ENCODE measurements at regions not wholly inside any gene's neighbourhood (a gene's known extent, or its start where the extent isn't known, plus 50 kb on each side); places are given as distances from the start of the nearest gene placed in this dataset.
A peak's percentile ranks its signal among the peaks of the same experiment; 100 is the strongest.

- no peak for DNase-seq (ENCODE audit: low read depth, low spot score)
Measured at GRCh38 chr13:97786510-97786909, 167.0 kb upstream of the IPO5 start.

- DNase-seq (ENCODE audit: low read depth, low spot score): no peak
Measured at GRCh38 chr13:97797553-97797952, 155.9 kb upstream of the IPO5 start.

GRCh38 chr13:97798171-97798821, 155.2 kb upstream of the IPO5 start:
- DNase-seq (ENCODE audit: low read depth, low spot score): no peak

DNA sequence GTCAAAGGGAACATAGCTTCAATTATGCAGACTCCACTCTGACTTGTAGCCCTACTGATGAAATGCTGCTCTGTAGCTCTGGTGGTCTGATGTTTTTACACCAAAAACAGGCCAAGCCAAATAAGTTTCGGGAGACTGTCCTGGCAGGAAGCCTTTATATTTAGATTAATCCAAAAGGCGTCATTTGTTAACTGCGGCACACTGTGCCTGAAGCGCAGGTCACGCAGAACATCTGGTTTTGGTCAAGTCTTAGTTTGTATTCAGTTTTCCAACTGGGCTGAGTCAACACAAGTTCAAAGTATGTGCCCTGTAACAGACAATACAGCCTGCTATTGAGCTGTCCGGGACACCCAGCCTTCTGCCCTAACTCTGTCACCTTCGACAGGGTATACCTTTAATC, 154.6 kb upstream of the IPO5 start:
- DNase-seq (ENCODE audit: low read depth, low spot score): no peak

GRCh38 chr13:97802213-97802612, 151.3 kb upstream of the IPO5 start:
- DNase-seq (ENCODE audit: low read depth, low spot score): no peak

GRCh38 chr13:97809576-97809975, 143.9 kb upstream of the IPO5 start:
- DNase-seq (ENCODE audit: low read depth, low spot score): no peak

GRCh38 chr13:97810152-97810551, 143.3 kb upstream of the IPO5 start:
- no peak for DNase-seq (ENCODE audit: low read depth, low spot score)

- DNase-seq (ENCODE audit: low read depth, low spot score): no peak
Measured at GRCh38 chr13:97822377-97822776, 131.1 kb upstream of the IPO5 start.

- DNase-seq (ENCODE audit: low read depth, low spot score): no peak
Measured at GRCh38 chr13:97826421-97827012, 127.0 kb upstream of the IPO5 start.

DNA sequence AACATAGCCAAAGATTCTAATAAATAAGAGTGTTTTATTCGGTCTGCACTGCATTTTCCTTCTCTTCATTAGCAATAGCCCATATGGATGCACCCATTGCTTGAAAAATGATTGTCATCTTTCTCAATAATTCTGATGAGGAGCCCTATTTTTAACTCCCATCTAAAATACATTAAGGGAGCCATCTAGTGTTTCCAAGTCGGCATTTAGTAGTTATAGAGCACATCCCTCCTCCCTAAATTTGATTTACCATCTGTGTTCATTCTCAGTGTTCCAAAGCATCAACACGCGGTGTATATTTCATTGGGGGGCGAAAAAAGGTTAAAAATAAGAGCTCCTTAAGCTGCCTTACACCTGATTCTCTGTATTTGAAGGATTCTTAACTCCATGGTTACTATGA, 119.2 kb upstream of the IPO5 start:
- no peak for DNase-seq (ENCODE audit: low read depth, low spot score)

DNA sequence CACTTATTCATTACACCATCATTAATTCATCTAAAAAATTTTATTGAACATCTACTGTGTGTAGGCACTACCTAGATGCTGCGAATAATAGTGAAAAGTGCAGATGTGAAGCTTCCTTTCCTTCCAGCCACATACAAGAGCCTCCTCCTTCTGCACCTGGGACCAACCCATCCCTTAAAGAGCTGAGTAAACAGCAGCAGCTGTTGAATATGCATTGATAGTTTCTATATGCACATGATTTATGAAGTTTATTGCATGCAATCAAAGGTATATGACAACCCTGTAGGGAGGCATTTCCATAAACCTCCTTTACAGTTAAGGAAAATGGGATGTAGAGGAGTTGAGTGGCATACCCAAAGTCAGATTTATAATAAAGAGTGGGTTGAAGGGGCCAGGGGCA, 110.3 kb upstream of the IPO5 start:
- DNase-seq (ENCODE audit: low read depth, low spot score): no peak

- DNase-seq (ENCODE audit: low read depth, low spot score): no peak
Measured at GRCh38 chr13:97844151-97844550, 109.3 kb upstream of the IPO5 start.

DNA sequence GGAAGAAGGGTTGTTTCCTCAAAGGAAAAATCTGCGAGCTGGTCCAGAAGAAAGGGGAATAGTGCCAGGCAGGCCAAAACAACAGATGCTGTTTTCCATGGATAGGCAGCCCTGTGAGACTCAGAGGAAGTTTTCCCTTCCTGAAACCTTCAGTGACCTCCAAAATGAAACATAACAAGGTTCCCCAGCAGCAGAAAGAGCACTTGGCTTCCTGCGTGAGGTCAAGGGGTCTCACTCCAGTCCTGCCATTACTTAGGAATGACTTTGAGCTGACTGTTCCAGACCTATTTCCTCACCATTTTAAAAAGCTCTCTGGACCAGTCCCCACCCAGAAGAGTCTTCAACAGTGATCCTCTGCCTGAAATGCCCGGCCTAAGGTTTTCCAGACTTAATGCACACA, 104.6 kb upstream of the IPO5 start:
- DNase-seq (ENCODE audit: low read depth, low spot score): no peak

GRCh38 chr13:97849305-97849704, 104.2 kb upstream of the IPO5 start:
- DNase-seq (ENCODE audit: low read depth, low spot score): peak; percentile 23

GRCh38 chr13:97851269-97851668, 102.2 kb upstream of the IPO5 start:
- DNase-seq (ENCODE audit: low read depth, low spot score): no peak

DNA sequence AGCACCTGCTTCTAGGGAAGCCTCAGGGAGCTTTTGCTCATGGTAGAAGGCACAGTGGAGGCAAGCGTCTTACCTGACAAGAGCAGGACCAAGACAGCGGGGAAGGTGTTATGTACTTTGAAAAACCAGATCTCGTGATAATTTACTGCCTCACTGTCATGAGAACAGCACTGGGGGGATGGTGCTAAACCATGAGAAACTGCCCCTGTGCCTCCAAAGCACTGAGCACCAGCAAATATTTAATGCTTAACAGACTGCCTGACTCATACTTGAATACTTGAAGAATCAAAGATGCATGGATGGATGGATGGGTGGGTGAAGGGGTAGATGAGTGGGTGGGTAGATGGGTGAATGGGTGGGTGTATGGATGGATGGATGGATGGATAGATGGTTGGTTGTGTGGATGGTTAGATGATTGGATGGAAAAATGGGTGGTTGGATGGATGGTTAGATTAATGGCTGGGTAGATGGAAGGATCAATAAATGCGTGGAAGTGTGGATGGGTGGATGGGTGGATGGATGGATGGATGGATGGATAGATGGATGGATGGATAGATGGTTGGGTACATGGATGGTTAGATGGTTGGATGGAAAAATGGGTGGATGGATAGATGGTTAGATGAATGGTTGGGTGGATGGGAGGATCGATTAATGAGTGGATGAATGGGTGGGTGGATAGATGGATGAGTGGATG, 101.1 kb upstream of the IPO5 start:
- no peak for DNase-seq (ENCODE audit: low read depth, low spot score)

GRCh38 chr13:97853550-97853949, 99.9 kb upstream of the IPO5 start:
- DNase-seq (ENCODE audit: low read depth, low spot score): no peak

DNA sequence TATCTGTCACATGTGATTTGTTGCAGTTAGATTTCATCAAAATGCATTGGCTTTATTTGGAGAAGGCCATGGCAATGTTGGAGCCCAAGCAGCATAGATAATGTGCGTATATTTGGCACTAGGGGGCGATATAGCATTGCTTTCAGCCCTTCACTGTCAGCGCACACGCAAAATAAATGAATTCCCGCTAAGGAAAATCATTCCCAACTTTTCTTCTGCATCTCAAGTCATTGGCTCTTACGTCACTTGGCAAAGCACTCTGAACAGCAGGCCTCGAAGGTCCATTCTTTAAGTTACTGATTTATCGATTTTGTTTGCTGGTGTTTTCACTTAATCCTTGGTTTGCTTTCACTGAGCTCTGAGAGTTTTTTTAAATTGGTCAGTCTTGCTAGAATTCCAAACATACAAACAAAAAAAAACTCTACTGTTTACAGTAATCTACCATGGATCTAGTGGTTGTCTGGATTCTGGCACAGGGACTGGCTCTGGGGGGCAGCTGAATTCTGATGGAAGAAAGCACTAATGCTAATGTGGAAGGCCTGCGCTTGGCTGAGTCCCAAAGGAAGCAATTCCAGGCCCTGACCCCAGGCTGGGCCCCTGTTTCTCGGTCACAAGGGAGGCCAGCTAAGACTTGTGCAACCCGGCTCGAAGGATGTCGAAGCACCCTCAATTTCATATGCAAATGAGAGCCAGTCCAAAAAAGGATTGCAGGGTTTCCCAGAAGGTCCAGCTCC, 97.7 kb upstream of the IPO5 start:
- no peak for DNase-seq (ENCODE audit: low read depth, low spot score)

GRCh38 chr13:97856304-97856675, 97.2 kb upstream of the IPO5 start:
- DNase-seq (ENCODE audit: low read depth, low spot score): no peak

DNA sequence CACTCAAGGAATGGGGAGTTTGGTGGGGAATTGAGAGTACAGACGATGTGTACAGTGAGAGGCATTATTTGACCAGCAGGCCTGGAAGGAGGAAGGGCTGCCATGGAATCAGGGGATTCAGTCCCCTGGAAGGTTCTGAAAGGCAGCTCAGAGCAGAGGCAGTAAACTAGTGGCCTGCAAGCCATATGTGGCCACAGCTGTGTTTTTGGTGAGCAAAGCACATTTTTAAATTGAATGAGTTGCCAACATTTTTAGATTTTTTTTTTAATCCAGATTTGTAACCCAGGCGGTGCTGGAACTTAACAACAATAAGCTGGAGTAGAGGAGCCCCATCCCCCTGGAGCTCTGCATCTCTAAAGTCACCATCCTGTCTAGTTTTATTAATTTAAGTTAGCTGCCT, 95.3 kb upstream of the IPO5 start:
- no peak for DNase-seq (ENCODE audit: low read depth, low spot score)

DNA sequence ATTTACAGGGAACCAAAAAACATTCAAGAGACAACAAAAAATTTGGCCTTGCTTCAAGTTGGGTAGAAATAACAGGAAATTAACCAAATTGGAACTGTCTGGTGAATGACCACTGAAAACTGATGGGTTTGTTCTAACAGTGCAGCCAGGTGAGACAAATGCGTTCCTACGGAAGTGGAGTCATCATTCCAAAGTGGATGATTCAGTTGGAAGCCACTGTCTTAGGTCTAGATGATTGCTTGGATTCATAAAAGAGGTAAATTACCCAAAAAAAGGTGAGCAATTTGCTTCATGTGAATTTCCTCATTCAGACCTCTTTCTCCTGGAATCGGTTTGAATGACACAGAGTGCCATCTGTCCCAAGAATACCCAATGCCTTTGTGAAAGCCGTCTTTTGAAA, 87.1 kb upstream of the IPO5 start:
- DNase-seq (ENCODE audit: low read depth, low spot score): no peak

DNA sequence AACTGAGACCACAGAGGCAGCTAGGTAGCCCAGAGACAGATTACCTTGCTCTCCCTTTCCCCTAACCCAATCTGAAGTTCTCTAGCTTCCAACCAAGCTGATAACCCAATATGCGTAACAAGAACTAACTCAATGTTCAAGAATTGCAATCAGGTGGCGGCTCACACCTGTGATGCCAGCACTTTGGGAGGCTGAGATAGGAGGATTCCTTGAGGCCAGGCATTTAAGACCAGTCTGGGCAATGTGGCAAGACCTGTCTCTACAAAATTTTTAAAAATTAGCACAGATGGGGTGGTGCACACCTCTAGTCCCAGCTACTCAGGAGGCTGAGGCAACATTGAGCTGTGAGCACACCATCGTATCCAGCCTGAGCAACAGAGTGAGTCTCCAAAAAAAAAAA, 86.7 kb upstream of the IPO5 start:
- DNase-seq (ENCODE audit: low read depth, low spot score): no peak

GRCh38 chr13:97873398-97873797, 80.1 kb upstream of the IPO5 start:
- DNase-seq (ENCODE audit: low read depth, low spot score): no peak

Data from iPS DF 19.7 (cell line).